HG03342 (cell line): ENCODE measurements at regions not wholly inside any gene's neighbourhood (a gene's known extent, or its start where the extent isn't known, plus 50 kb on each side); places are given as distances from the start of the nearest gene placed in this dataset.
"Not testable (repeated sequence)": the region's sequence is repeated elsewhere in the genome, so short reads cannot be mapped to it uniquely, and the experiment has no call there.

Experiments
- ATAC-seq: cut with Tn5 transposase; IDR thresholded peaks from one replicate; pipeline ENCODE4 v1.9.1; 2021; ENCODE audit warnings: mild to moderate bottlenecking, moderate library complexity; ENCODE audit not compliant: unreplicated experiment

GRCh38 chr3:162367429-162368260, 871.0 kb downstream of the OTOL1 start:
- no peak for ATAC-seq

GRCh38 chr3:162368417-162368816, 871.8 kb downstream of the OTOL1 start:
- no peak for ATAC-seq

GRCh38 chr3:162369306-162369705, 872.7 kb downstream of the OTOL1 start:
- no peak for ATAC-seq

GRCh38 chr3:162370141-162370540, 873.5 kb downstream of the OTOL1 start:
- no peak for ATAC-seq

GRCh38 chr3:162376761-162377160, 880.2 kb downstream of the OTOL1 start:
- no peak for ATAC-seq

- ATAC-seq, result no peak
Measured at GRCh38 chr3:162377608-162378007, 881.0 kb downstream of the OTOL1 start.

- ATAC-seq, result no peak
Measured at GRCh38 chr3:162385387-162385786, 888.8 kb downstream of the OTOL1 start.

GRCh38 chr3:162390891-162391290, 894.3 kb downstream of the OTOL1 start:
- ATAC-seq, result no peak

- ATAC-seq, result no peak
Measured at GRCh38 chr3:162391301-162391700, 894.7 kb downstream of the OTOL1 start.

GRCh38 chr3:162395496-162395895, 898.9 kb downstream of the OTOL1 start:
- ATAC-seq, result no peak

- ATAC-seq, result no peak
Measured at GRCh38 chr3:162398554-162398953, 901.9 kb downstream of the OTOL1 start.

GRCh38 chr3:162400697-162401096, 904.1 kb downstream of the OTOL1 start:
- no peak for ATAC-seq

- ATAC-seq, result not testable (repeated sequence)
Measured at GRCh38 chr3:162411556-162411955, 914.9 kb downstream of the OTOL1 start.

GRCh38 chr3:162421721-162422120, 925.1 kb downstream of the OTOL1 start:
- ATAC-seq, result no peak

- no peak for ATAC-seq
Measured at GRCh38 chr3:162428192-162428591, 931.6 kb downstream of the OTOL1 start.

- ATAC-seq, result no peak
Measured at GRCh38 chr3:162435750-162436149, 939.1 kb downstream of the OTOL1 start.

GRCh38 chr3:162436826-162437225, 940.2 kb downstream of the OTOL1 start:
- no peak for ATAC-seq

- no peak for ATAC-seq
Measured at GRCh38 chr3:162437480-162437879, 940.9 kb downstream of the OTOL1 start.

GRCh38 chr3:162441716-162442115, 945.1 kb downstream of the OTOL1 start:
- no peak for ATAC-seq

GRCh38 chr3:162443376-162443775, 946.8 kb downstream of the OTOL1 start:
- ATAC-seq, result no peak

- no peak for ATAC-seq
Measured at GRCh38 chr3:162468791-162469190, 972.2 kb downstream of the OTOL1 start.

GRCh38 chr3:162487138-162487537, 990.5 kb downstream of the OTOL1 start:
- no peak for ATAC-seq

GRCh38 chr3:162489853-162490252, 993.2 kb downstream of the OTOL1 start:
- no peak for ATAC-seq
